ENCODE measurements at regions not wholly inside any gene's neighbourhood (a gene's known extent, or its start where the extent isn't known, plus 50 kb on each side); places are given as distances from the start of the nearest gene placed in this dataset.

DNA sequence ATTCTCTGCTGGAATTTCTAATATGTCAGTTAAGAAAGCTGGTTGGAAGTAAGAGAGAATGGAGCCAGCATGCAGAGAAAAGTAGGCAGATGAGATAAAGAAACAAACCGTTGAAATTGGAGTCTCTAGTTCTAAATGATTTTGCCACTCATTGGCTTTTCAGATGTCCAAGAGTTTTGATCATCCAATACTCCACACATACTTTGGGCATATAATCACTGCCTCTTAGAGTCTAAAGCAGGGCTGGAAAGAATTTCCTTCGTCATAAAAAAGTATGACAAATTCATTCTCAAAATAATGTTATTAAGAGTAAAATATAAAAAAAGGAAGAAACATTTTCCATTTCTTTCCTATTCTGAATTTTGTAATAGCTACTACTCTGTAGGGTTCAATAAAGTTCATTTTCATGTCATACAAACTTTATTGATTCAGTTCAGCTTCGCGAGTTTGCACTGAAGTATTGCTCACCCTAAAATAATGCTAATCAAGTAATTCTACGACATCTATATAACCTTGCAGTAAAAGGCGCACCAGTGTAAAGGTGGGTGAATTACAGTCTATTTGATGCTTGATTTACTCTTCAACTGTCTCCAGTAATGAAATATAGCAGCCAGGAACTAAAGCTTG is 1556.6 kb downstream of the NCAM2 start:
- TF ChIP-seq ELF4 (IDR thresholded peaks at IDR 0.05) (no peak), NFRKB (IDR thresholded peaks at IDR 0.05) (no peak), BHLHE40 (IDR thresholded peaks at IDR 0.05; ENCODE audit: borderline replicate concordance) (no peak), FOXK2 (IDR thresholded peaks at IDR 0.05) (no peak)
